Hippocampal formation (tissue), 2 donors: ENCODE measurements at regions not wholly inside any gene's neighbourhood (a gene's known extent, or its start where the extent isn't known, plus 50 kb on each side); places are given as distances from the start of the nearest gene placed in this dataset.
A peak's percentile ranks its signal among the peaks of the same experiment; 100 is the strongest.
"Not testable (repeated sequence)": the region's sequence is repeated elsewhere in the genome, so short reads cannot be mapped to it uniquely, and the experiment has no call there.

Source experiments
- DNase-seq, 2 donors: peaks; one replicate each; lab custom pipeline; 2025; lab: John Stamatoyannopoulos, UW

DNA sequence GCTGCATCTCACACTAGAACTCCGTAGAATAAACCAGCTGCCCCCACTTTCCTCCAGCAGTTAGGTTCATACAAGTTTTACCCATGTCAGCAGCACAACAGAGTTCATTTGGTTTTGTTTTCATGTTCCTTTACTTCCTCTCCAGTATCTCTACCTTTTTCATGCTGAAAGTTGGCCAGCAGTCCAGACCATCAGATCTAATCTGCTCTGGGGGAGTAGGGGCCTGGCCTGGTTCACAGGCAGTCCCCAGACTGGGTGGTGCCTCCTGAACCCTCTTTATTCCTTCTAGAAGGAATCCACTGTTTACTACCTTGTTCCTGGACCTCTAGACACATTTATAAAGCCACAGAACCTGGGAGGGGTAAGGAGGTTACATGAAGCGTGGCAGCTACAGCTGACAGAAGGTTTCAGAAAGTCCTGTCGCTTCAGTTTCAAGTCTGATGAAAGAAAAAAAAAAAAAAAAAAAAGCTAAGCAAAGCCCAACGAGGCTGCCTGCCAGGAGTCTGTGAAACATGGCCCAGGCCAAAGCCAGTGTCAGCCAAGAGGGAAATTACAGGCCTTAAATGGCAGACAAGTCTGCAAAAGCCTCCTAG, 184.6 kb upstream of the JUN start:
- DNase-seq: peak in 1 of 2 donors; percentile 37

DNA sequence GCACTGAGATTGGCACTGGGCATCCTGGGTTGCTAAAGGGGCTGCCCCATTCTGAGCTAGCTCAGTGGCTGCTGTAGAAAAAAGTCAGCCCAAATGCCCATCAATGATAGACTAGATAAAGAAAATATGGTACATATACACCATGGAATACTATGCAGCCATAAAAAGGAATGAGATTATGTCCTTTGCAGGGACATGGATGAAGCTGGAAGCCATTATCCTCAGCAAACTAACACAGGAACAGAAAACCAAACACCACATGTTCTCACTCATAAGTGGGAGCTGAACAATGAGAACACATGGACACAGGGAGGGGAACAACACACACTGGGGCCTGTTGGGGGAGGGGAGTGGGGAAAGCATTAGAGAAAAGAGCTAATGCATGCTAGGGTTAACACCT, 185.3 kb upstream of the JUN start:
- DNase-seq: not testable (repeated sequence)

DNA sequence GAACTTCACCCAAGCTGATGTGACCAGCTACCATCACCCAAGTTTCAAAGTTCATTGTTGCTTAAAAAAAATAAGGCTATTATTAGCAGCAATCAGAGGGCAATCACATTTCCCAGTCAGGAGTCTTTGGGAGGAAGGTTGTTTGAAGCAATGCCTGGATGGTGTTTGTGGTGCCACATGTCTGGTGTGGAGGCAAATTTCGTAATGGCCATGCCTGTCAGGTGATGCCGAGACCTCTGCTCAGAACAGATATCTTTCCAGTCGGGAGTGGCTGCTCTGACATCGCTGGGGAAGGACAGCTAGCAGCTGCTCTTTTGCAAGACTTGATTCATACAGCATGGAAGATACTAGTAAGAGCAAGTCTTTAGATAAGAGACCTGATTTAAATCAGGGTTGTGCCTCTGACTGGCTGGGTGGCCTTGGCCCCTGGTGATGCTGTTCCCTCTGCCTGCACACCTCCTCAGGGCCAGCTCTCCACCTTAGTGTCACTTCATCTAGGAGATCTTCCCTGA, 187.8 kb upstream of the JUN start:
- no peak for DNase-seq

DNA sequence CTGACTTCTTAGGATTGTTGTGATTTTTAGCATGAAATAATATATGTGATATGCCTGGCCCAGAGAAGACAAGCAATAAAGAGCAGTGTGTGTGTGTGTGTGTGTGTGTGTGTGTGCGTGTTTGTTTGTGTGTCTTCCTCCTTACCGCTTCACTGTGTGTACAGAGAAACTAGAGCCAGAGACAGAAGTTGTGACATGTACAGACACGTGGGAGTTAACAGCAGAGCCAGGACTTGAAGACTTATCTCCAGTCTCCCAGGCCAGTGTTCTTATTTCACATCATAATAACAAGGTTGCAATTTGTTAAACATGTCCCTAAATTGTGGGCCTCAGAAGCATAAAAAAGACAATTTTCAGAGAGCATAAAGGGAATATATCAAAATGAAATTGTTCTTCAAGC, 192.0 kb upstream of the JUN start:
- no peak for DNase-seq

DNA sequence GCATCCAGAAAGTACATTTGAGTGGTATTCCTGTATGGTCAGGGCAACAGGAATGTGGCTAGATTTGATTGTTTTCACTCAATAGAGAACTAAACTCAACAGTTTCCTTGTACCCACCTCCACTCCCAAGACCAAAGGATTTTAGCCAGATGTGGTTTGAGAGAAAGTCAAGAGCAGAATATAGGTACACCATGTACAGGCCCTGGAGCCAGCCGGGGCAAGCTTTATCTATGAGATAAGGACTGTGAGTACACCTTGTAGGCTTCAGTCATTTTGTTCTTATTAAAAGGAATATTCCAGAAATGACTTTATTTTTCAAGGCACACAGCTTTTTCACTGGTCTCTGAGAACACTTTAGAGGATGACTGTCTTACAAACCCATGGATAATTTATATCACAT, 192.4 kb upstream of the JUN start:
- no peak for DNase-seq

DNA sequence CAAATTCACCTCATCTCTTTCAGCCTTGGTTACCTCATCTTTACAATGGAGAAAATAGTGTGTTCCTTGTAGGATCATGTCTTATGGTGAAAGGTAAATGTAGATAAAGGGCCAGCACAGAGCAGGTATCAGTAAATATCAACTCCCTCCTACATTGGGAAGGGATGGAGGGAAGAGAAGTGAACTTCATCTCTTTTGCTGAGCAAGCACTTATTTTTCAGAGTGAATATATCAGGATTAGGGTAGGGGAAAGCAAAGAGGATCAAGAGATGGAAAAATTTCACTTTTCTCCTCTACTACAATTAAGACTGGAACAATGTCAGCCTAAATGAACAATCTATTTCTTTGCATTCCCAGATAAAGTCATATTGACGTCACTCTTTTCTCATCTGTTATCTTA, 193.8 kb upstream of the JUN start:
- DNase-seq: no peak

DNA sequence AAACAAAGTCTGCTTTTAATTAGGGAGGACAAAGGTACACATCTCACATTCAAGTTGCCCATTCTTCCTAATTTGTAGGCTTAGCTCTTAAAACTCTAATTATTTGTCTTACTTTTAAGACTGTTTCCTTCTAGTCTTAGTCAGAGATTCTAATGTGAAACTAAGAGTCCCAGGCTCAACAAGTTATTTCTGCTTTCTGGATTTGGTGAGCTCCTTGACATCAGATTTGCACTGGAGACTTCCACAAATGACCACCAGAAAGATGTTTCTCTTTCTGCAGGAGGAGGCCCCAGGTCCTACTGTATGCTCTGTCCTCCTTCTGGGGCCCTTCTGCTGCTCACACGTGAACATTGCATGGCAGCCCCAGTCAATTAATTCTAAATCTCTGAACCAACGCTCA, 194.2 kb upstream of the JUN start:
- no peak for DNase-seq

DNA sequence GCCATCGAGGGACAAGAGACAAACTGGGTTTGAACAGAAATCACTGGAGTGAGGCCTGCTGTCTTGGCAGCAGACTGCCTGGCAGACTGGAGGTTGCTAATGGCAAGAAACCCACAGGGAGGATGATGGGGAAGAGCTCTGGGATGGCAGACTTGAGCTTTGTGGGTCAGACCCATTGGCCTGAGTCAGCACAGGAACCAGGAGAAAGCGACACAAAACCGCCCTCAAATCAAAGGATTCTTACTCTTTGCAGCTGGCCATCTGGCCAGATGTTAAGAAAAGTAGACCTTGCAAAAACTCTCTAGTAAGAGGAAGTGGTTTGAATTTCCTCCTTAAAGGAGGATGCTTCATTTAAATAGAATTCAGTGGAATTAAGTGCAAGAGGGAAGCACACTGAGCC, 195.2 kb upstream of the JUN start:
- DNase-seq: no peak

DNA sequence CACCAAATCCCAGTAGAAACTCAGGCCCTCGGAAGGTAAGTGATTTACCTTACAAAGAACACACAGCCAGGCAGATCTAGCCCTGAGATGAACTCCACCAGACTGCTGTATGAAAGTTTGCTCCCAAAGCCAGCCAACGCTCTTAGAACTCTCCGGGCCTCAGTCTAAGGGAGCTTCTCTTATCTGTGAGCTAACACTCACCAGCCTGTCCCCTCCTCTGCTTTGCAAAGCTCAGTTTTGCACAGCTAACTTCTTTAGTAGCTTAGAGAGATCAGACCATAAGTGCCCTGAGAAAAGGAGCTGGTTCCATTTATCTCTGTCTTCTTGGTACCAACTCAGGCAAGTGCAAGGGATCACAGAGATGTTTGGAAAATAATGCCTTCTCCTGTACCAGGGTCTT, 195.8 kb upstream of the JUN start:
- no peak for DNase-seq

DNA sequence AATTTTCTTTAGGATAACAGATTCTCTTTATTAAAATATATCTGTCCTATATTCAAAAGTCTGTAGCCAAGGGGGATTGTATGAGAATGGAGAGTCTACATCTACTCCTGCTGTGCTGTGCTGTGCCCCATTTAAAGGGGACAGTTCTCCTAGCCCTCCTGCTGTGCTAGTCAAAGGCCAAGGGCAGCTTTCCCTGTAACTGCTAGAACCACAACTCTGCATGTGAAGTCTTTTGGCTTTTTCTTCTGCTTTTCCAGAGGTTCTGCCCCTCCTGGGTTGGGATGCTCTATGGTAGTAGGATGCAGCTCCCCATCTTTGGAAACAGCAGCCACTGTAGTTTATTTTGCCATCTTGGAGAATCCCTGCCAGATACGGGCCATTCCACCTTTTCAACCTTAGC, 197.5 kb upstream of the JUN start:
- no peak for DNase-seq

DNA sequence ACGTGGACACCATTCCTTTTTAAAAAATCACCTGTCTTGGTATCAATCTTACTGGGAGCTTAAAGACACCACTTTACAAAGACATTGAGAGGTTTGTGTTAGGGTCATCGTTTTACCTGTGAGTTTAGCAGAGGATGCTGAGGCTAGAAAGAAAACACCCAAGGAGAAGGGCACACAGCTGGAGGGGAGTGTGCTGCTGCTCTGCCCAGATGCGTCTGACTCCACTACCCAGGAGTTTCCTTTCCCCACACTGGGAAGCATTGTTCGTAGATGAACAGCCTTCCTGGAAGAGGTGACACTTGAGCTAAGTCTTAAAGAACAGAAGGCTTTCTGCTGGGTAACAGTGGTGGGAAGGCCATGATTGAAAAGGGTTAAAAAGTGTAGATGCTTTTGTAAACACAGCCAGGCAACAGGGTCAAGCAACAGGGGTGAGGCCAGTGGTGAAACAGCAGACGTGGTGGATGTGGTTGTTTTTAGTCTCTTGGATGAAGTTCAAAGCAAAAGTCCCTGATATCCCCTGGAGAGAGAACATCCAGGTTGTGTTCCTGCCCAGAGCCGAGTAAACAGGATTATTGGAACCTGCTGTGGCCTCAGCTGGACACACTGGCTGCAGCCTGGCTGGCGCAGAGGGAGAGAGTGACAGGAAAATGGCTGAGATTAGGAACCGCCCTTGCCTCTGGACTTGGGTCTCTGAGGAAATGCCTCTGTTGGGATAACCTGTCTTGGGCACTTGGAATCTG, 198.6 kb upstream of the JUN start:
- DNase-seq: no peak

DNA sequence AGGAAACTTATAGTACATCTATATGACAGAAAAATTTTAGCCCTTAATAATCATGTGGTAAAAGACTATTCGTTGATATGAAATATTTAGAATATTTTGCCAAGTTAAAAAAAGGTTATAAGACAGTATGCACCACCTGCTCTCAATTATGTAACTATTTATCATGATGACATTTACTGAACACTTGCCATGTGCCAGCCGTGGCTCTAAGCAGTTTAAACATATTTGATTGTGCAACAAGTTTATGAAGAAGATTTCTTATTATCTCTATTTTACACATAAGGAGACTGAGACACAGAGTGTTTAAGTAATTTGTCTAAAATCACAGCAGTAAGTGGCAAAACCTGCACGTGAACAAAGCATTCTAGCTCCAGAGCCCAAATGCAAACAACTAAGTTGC, 199.3 kb upstream of the JUN start:
- no peak for DNase-seq

DNA sequence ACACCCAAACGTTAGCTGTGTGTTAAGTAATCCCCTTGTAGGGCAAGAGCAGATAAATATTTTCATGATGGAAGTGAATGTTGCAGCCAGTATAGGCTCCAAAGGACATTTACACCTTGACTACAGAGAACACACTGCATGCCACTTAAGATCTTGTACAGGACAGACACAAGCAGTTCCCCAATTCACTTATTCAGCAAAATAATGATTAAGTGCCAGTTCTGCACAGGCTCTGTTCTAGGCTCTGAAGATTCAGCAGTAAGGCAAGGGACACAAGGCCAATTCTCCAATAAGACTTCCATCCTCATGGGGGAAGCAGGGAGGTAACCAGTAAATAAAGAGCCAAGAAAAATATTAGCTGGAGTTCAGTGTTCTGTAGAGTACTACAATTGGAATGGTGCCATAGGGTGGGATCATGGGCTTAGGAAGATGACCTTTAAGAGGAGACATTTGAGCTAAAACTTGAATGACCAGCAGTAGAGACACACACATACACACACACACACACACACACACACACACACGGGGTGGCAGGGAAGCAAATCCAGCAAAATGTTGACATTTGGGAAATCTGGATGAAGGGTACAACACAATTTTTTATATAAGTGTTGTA, 199.9 kb upstream of the JUN start:
- no peak for DNase-seq

DNA sequence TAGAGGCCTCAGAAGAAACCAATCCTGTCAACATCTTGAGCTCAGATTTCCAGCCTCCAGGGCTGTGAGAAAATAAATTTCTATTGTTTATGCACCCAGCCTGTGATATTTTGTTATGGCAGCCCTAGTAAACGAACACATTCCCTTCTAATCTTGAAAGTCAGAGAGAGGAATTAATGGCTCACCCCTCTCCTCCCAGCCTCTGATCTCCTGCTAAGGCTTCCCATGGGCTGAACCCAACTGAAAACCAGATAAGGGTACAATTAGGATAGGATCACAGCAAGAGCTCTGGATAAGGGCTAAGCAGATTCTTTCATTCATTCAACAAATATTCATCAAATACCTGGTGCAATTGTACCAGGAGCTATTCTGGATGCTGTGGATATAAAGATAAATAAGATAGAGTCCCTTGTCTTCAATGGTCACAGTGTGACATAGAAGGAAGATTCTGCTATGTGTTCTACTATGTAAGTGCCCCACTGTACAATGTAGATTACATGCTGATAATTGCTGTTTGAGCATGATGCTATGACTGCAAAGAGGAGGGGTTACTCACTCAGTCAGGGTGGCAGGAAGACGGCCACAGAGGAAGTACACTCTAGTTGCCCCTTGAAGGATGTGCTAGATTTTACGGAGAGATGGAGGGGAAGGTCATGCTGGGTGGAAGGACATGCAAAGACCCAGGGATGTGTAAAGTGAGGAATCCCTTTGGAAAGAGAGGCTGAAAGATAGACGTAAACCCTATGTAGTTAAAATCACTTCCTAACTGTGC, 203.3 kb upstream of the JUN start:
- DNase-seq: no peak

DNA sequence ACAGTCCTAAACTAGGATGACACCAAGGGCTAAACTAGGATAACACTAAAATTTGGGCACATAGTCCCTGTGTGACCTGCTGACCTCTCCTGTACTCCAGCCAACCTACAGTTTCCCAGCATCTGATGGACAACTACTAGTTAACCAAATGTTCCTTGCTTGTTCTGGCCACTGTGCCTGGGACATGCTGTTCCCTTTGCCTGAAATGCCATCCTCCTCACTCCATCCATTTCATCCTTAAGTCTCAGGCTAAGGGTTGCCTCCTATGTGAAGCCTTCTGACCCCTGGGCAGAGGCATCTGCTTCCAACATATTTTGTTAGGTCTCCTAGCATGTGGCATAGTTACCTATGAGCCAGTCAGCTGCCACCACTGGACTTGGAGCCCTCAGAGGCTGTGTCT, 204.9 kb upstream of the JUN start:
- DNase-seq: no peak

DNA sequence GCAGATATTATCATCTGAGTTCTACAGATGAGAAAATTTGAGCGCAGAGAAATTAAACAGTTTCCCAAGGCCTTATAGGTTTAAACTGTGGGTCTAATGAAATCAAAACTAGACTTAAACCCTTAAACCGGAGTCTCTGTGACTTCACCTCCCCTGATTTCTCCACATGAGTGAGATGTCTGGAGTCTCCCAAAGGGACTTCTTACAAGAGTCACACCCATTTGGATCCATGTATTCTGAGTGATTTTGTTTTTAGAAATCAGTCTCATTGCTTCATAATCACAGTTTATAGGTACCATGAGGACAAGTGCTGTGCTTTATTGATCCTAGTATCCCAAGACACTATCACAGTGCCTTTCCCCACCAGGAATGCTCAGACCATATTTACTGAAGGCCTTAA, 206.0 kb upstream of the JUN start:
- DNase-seq: no peak

DNA sequence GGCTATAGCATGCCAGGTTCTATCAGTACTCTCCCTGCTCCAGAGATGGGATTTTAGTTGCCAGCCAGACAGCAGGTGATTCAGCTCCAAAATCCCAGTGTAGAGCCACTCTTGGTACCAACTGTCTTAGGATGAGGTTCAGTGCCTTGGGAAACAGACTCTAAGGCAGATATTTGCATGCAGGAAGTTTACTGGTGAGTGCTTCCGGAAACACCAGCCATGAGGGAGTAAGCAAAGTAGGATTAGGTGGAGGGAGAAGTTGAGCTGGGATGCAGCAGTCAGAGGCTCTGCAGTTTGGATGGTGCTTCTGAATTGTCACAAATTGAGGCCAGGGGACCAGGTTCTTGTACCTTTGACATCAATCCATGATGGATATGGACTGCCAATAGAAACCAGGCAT, 207.5 kb upstream of the JUN start:
- no peak for DNase-seq

DNA sequence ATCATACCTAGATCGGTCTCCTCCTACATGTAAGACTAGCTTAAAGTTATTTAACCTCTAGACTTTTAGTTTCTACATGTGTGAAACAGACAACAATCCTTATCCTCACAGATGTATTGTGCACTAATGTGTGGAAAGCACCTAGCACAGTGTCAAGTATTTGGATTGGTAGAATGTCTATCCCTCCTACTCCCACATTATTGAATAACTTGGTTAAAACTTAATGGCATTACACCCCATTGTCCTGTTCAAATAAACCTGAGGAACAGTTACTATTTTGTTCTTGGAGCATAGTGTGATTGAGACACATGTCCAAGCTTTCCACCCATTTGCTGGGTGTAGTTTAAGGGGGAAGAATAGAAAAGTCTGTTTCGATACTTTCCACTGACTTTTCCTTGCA, 208.8 kb upstream of the JUN start:
- DNase-seq: no peak

DNA sequence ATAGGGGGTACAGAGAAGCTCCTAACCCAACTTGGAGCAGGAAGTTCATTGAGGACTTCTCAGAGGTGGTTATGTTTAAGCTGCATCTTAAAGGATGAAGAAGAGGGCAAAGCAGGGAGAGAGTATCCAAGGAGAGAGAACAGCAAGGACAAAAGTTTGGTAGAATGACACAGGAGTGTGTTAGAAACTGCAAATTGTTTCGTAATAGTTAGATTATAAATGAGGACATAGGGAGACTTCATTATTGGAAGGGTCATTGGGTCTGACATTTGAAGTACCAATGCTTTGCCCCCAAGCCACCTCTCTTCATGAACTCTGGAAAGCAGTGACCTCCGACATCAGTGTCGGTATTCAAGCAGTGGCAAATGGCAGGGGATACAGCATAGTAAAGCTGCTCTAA, 209.6 kb upstream of the JUN start:
- DNase-seq: no peak

DNA sequence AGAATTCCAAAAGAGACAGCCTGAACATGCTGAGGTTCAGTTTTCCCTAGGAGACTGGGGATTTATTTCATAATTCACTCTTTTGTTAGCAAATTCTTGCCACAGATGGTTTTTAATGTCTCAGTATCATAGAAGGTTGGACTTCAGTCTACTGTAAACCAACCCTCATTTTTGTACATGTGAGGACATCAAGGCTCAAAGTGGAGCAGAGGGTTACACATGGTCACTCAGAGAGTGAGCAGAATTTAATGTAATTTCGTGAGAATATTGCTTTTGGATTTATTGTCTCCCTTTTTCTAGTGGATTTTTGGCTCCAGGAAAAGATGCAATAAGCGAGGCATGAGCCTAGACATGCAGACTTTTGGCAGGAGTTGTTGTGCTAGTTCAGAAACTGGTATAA, 210.8 kb upstream of the JUN start:
- DNase-seq: no peak

DNA sequence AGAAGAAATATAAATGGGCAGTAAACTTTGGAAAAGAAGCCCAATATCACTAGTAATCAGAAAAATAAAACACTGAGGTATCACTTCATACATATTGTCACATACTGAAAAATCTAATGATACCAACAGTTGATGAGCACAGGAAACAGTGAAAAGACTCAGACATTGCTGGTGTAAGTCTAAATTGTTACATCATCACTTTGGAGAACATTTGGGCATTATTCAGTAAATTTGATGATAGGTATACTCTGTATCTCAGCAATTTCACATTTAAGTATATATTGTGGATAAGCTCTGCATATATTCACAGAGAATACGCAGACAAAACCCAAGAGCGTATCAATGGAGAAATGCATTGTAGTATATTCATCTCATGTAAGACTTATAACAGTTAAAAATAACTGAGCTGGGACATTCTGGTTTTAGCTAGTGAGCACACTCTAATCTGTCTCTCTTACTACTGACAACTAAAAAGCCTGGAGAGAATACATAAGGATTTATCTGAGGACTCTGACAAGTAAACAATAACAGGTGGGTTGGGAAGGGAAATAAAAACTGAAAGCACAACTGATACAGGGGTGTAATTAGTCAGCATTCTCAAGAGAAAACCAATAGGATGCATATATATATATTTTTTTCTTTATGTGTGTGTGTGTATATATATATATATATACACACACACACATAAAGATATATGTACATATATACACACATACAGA, 212.7 kb upstream of the JUN start:
- DNase-seq: no peak

DNA sequence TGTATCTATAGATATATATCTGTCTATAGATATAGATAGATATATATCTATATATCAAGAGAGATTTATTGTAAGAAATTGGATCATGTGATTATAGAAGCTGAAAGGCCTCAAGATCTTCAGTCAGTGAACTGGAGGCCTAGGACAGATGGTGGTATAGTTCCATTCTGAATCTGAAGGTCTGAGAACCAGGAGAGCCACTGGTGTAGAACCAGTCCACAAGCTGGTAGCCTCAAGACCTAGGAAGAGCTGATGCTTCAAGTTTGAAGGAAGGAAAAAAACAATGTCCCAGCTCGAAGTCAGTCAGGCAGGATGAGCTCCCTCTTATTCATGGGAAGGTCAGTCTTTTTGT, 213.2 kb upstream of the JUN start:
- no peak for DNase-seq
